WTC11 (cell line): ENCODE measurements at regions not wholly inside any gene's neighbourhood (a gene's known extent, or its start where the extent isn't known, plus 50 kb on each side); places are given as distances from the start of the nearest gene placed in this dataset.

Source experiments
- ATAC-seq: fragments of 200-7000 bp; cut with Tn5 transposase; 2 replicates; pipeline ENCODE4 v1.10.0; 2021; ENCODE audit warnings: mild to moderate bottlenecking, moderate library complexity
- CTCF ChIA-PET: fragments of 300-600 bp; sonication (Branson Sonifier 250); formaldehyde crosslinking; loops from one replicate; lab custom pipeline; 2021; ENCODE audit warnings: antibody characterized with exemption; lab: Charles Lee
- POLR2A ChIA-PET: fragments of 350-600 bp; sonication (Branson Sonifier 250); formaldehyde crosslinking; loops from one replicate; lab custom pipeline; 2021; ENCODE audit warnings: antibody characterized with exemption; lab: Charles Lee
- DNase-seq: peaks from one replicate; pipeline ENCODE4 v3.0.0; 2021; ENCODE audit warnings: low spot score
- H3K27ac Mint-ChIP-seq: 2 replicates; pipeline ENCODE4 v1.8.0; 2021; ENCODE audit warnings: mixed read lengths
- H3K27me3 Mint-ChIP-seq: 2 replicates; pipeline ENCODE4 v1.8.0; 2021; ENCODE audit warnings: low read depth, mild to moderate bottlenecking, moderate library complexity, mixed read lengths
- H3K36me3 Mint-ChIP-seq: 2 replicates; pipeline ENCODE4 v1.8.0; 2021; ENCODE audit warnings: mixed read lengths
- H3K4me1 Mint-ChIP-seq: 2 replicates; pipeline ENCODE4 v1.8.0; 2022; ENCODE audit warnings: mixed read lengths
- H3K4me3 Mint-ChIP-seq: 2 replicates; pipeline ENCODE4 v1.8.0; 2021; ENCODE audit warnings: mild to moderate bottlenecking, moderate library complexity, mixed read lengths
- H3K9me3 Mint-ChIP-seq: 2 replicates; pipeline ENCODE4 v1.8.0; 2021; ENCODE audit warnings: mixed read lengths
- AFF4 ChIP-seq: sonication (generic); formaldehyde crosslinking; IDR thresholded peaks from 2 replicates; pipeline ENCODE4 v1.8.1; 2023; ENCODE audit warnings: mild to moderate bottlenecking, missing genetic modification reagents, borderline replicate concordance
- ATF3 ChIP-seq: sonication (generic); formaldehyde crosslinking; conservative IDR thresholded peaks from 2 replicates; pipeline ENCODE4 v1.8.1; 2022; ENCODE audit warnings: mild to moderate bottlenecking, missing genetic modification reagents
- CDX4 ChIP-seq: fragments of 250-450 bp; sonication (Bioruptor Pico); IDR thresholded peaks from 2 replicates; pipeline ENCODE4 v1.9.0; 2021; ENCODE audit warnings: moderate library complexity, mild to moderate bottlenecking, inconsistent platforms, borderline replicate concordance
- ETV6 ChIP-seq: sonication (generic); formaldehyde crosslinking; IDR thresholded peaks from 2 replicates; pipeline ENCODE4 v1.8.1; 2022; ENCODE audit warnings: mild to moderate bottlenecking, missing genetic modification reagents
- FOXJ3 ChIP-seq: sonication (generic); formaldehyde crosslinking; IDR thresholded peaks from 2 replicates; pipeline ENCODE4 v1.9.0; 2021; ENCODE audit warnings: missing genetic modification reagents, mild to moderate bottlenecking, borderline replicate concordance
- GRHL2 ChIP-seq: fragments of 250-450 bp; sonication (Bioruptor Pico); IDR thresholded peaks from 2 replicates; pipeline ENCODE4 v1.8.0; 2022; ENCODE audit warnings: mild to moderate bottlenecking, moderate library complexity; ENCODE audit not compliant: insufficient replicate concordance, severe bottlenecking
- HMGA2 ChIP-seq: fragments of 250-450 bp; sonication (Bioruptor Pico); IDR thresholded peaks from 2 replicates; pipeline ENCODE4 v1.4.0; 2021; ENCODE audit warnings: mild to moderate bottlenecking, moderate library complexity
- HMGXB4 ChIP-seq: sonication (generic); formaldehyde crosslinking; IDR thresholded peaks from 2 replicates; pipeline ENCODE4 v1.8.1; 2023; ENCODE audit warnings: mild to moderate bottlenecking, moderate library complexity, missing genetic modification reagents
- JAZF1 ChIP-seq: fragments of 250-450 bp; sonication (Bioruptor Pico); IDR thresholded peaks from 2 replicates; pipeline ENCODE4 v1.9.0; 2021; ENCODE audit warnings: moderate library complexity, mild to moderate bottlenecking, inconsistent platforms
- MYBL2 ChIP-seq: sonication (generic); formaldehyde crosslinking; IDR thresholded peaks from 2 replicates; pipeline ENCODE4 v1.8.1; 2023; ENCODE audit warnings: mild to moderate bottlenecking, moderate library complexity, missing genetic modification reagents
- NR1H2 ChIP-seq: sonication (generic); formaldehyde crosslinking; IDR thresholded peaks from 2 replicates; pipeline ENCODE4 v1.9.0; 2021; ENCODE audit warnings: mild to moderate bottlenecking, moderate library complexity, missing genetic modification reagents
- PRDM15 ChIP-seq: sonication (generic); formaldehyde crosslinking; IDR thresholded peaks from 2 replicates; pipeline ENCODE4 v1.8.0; 2022; ENCODE audit warnings: missing genetic modification reagents
- PREB ChIP-seq: sonication (generic); formaldehyde crosslinking; IDR thresholded peaks from 2 replicates; pipeline ENCODE4 v1.8.1; 2022; ENCODE audit warnings: mild to moderate bottlenecking, missing genetic modification reagents, moderate library complexity, borderline replicate concordance
- SOX15 ChIP-seq: fragments of 250-450 bp; sonication (Bioruptor Pico); IDR thresholded peaks from 2 replicates; pipeline ENCODE4 v1.9.0; 2021; ENCODE audit warnings: mild to moderate bottlenecking
- TCF7 ChIP-seq: sonication (generic); formaldehyde crosslinking; IDR thresholded peaks from 2 replicates; pipeline ENCODE4 v1.8.0; 2022; ENCODE audit warnings: mild to moderate bottlenecking, low read depth, missing genetic modification reagents, moderate library complexity
- ZNF263 ChIP-seq: sonication (generic); formaldehyde crosslinking; IDR thresholded peaks from 2 replicates; pipeline ENCODE4 v1.8.1; 2022; ENCODE audit warnings: low read depth, mild to moderate bottlenecking, moderate library complexity, missing genetic modification reagents
- ZSCAN18 ChIP-seq: fragments of 250-450 bp; sonication (Bioruptor Pico); IDR thresholded peaks from 2 replicates; pipeline ENCODE4 v2.1.2; 2022; ENCODE audit warnings: mild to moderate bottlenecking, moderate library complexity

- no peak for DNase-seq
- Mint-ChIP-seq H3K27ac (no peak overlapping the region), H3K4me1 (no peaks in the 10 kb centered on the region), H3K4me3 (no peak overlapping the region), H3K9me3 (no peaks in the 10 kb centered on the region), H3K36me3 (no peaks in the 10 kb centered on the region), H3K27me3 (no peaks in the 10 kb centered on the region)
- POLR2A ChIA-PET = no interaction called here
- no peak for TF ChIP-seq TCF7 (CRISPR knock-in tag)
- TF ChIP-seq PREB (CRISPR knock-in tag) = no peak
- TF ChIP-seq ETV6 (CRISPR knock-in tag) = no peak
- TF ChIP-seq JAZF1 (CRISPR knock-in tag) = no peak
- TF ChIP-seq AFF4 (CRISPR knock-in tag) = no peak
- TF ChIP-seq HMGA2 (CRISPR knock-in tag) = no peak
- no peak for TF ChIP-seq ATF3 (CRISPR knock-in tag)
- no peak for TF ChIP-seq ZNF263 (CRISPR knock-in tag)
- TF ChIP-seq NR1H2 (CRISPR knock-in tag) = no peak
- no peak for TF ChIP-seq CDX4 (CRISPR knock-in tag)
- no peak for TF ChIP-seq MYBL2 (CRISPR knock-in tag)
- TF ChIP-seq, all 79 proteins: peak for 0
- CTCF ChIA-PET = no interaction called here
- no peak for ATAC-seq
Observed at GRCh38 chr5:103693517-103693916, 130.9 kb upstream of the NUDT12 start.

GRCh38 chr5:103690676-103691075 lies 128.1 kb upstream of the NUDT12 start:
- DNase-seq (no peak), ATAC-seq (no peak)
- H3K9me3 Mint-ChIP-seq = peaks cover 4% of the 10 kb centered on the region; the same call in 1 of the 2 replicates
- H3K27me3 Mint-ChIP-seq = no peaks in the 10 kb centered on the region
- H3K4me3 Mint-ChIP-seq = no peak overlapping the region
- H3K4me1 Mint-ChIP-seq = no peaks in the 10 kb centered on the region
- CTCF ChIA-PET = no interaction called here
- H3K36me3 Mint-ChIP-seq = no peaks in the 10 kb centered on the region
- POLR2A ChIA-PET = no interaction called here
- no peak overlapping the region for H3K27ac Mint-ChIP-seq
- TF ChIP-seq ZSCAN18 (CRISPR knock-in tag) (no peak), AFF4 (CRISPR knock-in tag) (no peak), SOX15 (CRISPR knock-in tag) (no peak), GRHL2 (CRISPR knock-in tag) (no peak), PRDM15 (no peak), HMGXB4 (CRISPR knock-in tag) (no peak), FOXJ3 (CRISPR knock-in tag) (no peak)
